ENCODE measurements at regions not wholly inside any gene's neighbourhood (a gene's known extent, or its start where the extent isn't known, plus 50 kb on each side); places are given as distances from the start of the nearest gene placed in this dataset.
A peak's percentile ranks its signal among the peaks of the same experiment; 100 is the strongest.

GRCh38 chr1:233435622-233436021 is 108.1 kb downstream of the MAP3K21 start:
- H3K4me3 ChIP-seq (replicated peaks; ENCODE audit: low read depth, low read length) = no peak overlapping the region
- no peak for DNase-seq (ENCODE audit: low read depth)
- TF ChIP-seq CTCF (IDR thresholded peaks at IDR 0.05; ENCODE audit: low read length, missing control alignments) = no peak

GRCh38 chr1:233439721-233440120 is 112.2 kb downstream of the MAP3K21 start:
- H3K4me3 ChIP-seq (replicated peaks; ENCODE audit: low read depth, low read length) = no peak overlapping the region
- no peak for TF ChIP-seq CTCF (IDR thresholded peaks at IDR 0.05; ENCODE audit: low read length, missing control alignments)
- DNase-seq (ENCODE audit: low read depth) = no peak

- H3K4me3 ChIP-seq (replicated peaks; ENCODE audit: low read depth, low read length) = no peak overlapping the region
- peak; percentile 74 for TF ChIP-seq CTCF (IDR thresholded peaks at IDR 0.05; ENCODE audit: low read length, missing control alignments)
- DNase-seq (ENCODE audit: low read depth) = peak; percentile 74
Measured at GRCh38 chr1:233440951-233441401, 113.5 kb downstream of the MAP3K21 start.

GRCh38 chr1:233442026-233442780 is 114.7 kb downstream of the MAP3K21 start:
- DNase-seq (ENCODE audit: low read depth) = no peak
- no peak for TF ChIP-seq CTCF (IDR thresholded peaks at IDR 0.05; ENCODE audit: low read length, missing control alignments)
- H3K4me3 ChIP-seq (replicated peaks; ENCODE audit: low read depth, low read length) = no peak overlapping the region

- no peak for TF ChIP-seq CTCF (IDR thresholded peaks at IDR 0.05; ENCODE audit: low read length, missing control alignments)
- no peak overlapping the region for H3K4me3 ChIP-seq (replicated peaks; ENCODE audit: low read depth, low read length)
- no peak for DNase-seq (ENCODE audit: low read depth)
Measured at GRCh38 chr1:233443040-233443760, 115.7 kb downstream of the MAP3K21 start.

- no peak overlapping the region for H3K4me3 ChIP-seq (replicated peaks; ENCODE audit: low read depth, low read length)
- TF ChIP-seq CTCF (IDR thresholded peaks at IDR 0.05; ENCODE audit: low read length, missing control alignments) = no peak
- DNase-seq (ENCODE audit: low read depth) = no peak
Measured at GRCh38 chr1:233444484-233444883, 117.0 kb downstream of the MAP3K21 start.

Data from fibroblast of pulmonary artery (primary cell).